K562 (cell line): ENCODE measurements at regions not wholly inside any gene's neighbourhood (a gene's known extent, or its start where the extent isn't known, plus 50 kb on each side); places are given as distances from the start of the nearest gene placed in this dataset.

Experiments used
- ATAC-seq: fragments of 200-7000 bp; cut with Tn5 transposase; 3 replicates; pipeline ENCODE4 v1.9.1; 2020; ENCODE audit warnings: moderate library complexity
- BruUV-seq: library from RNA; stranded (reverse); fragments of 400-500 nt; replicated peaks from 2 replicates; lab custom pipeline; 2021; lab: Mats Ljungman, UMichigan
- CTCF ChIA-PET: fragments of 300-600 bp; formaldehyde crosslinking; extraction: SDS; loops from one replicate; lab custom pipeline; 2021; ENCODE audit warnings: low intra/inter-chr PET ratio; lab: Yijun Ruan, JAX
- POLR2A ChIA-PET: fragments of 300-600, 350-650 bp; sonication (Branson Sonifier 250); formaldehyde crosslinking; extraction: SDS; loops from one replicate; lab custom pipeline; 2021; ENCODE audit warnings: antibody characterized with exemption, inconsistent platforms; lab: Yijun Ruan, JAX
- DNase-seq, 4 experiments: peaks; one replicate each; pipeline versions ENCODE4 v3.0.0 to v3.0.0-alpha.2; 2011 to 2018; ENCODE audit warnings: low spot score in 3 of 4, mixed read lengths in 3 of 4; ENCODE audit errors: extremely low read depth in 1 of 4
- FAIRE-seq: peaks from 2 replicates; lab custom pipeline; 2011; peaks lifted over from hg19 to GRCh38; lab: Jason Lieb, UNC
- H2AFZ ChIP-seq: 2 replicates; pipeline ENCODE4 v1.6.0; 2011; ENCODE audit warnings: low read depth, low read length, control low read depth, inconsistent platforms
- H3K27ac ChIP-seq: fragments of 200-600 bp; 3 replicates; pipeline ENCODE4 v1.8.0; 2011; ENCODE audit warnings: low read depth, mild to moderate bottlenecking, control low read depth, inconsistent platforms, low read length, moderate library complexity, mixed read lengths; ENCODE audit errors: extremely low read depth
- H3K27me3 ChIP-seq, 2 experiments: fragments of 300-600 bp in 1 of 2; 2 replicates in 1 of 2; 3 replicates in 1 of 2; pipeline versions ENCODE4 v1.6.0 to v1.8.0; 2011; ENCODE audit warnings: inconsistent platforms in 2 of 2, low read length in 2 of 2, mild to moderate bottlenecking in 1 of 2, mixed read lengths in 1 of 2, moderate library complexity in 1 of 2; ENCODE audit not compliant: control insufficient read depth in 2 of 2, insufficient read depth in 2 of 2
- H3K36me3 ChIP-seq: fragments of 300-600 bp; 3 replicates; pipeline ENCODE4 v1.8.0; 2011; ENCODE audit warnings: mild to moderate bottlenecking, low read length, inconsistent platforms; ENCODE audit not compliant: control insufficient read depth, insufficient read depth
- H3K4me1 ChIP-seq, 2 experiments: fragments of 200-600 bp in 1 of 2; replicated peaks in 1 of 2; 2 replicates in 1 of 2; 3 replicates in 1 of 2; pipeline versions ENCODE4 v1.5.1 to v1.8.0; 2011; ENCODE audit warnings: inconsistent platforms in 2 of 2, low read length in 2 of 2, mild to moderate bottlenecking in 1 of 2, mixed read lengths in 1 of 2, moderate library complexity in 1 of 2; ENCODE audit not compliant: control insufficient read depth in 2 of 2, insufficient read depth in 2 of 2
- H3K4me2 ChIP-seq: 2 replicates; pipeline ENCODE4 v1.6.1; 2011; ENCODE audit warnings: low read length, control low read depth, inconsistent platforms, mixed read lengths; ENCODE audit not compliant: insufficient read depth
- H3K4me3 ChIP-seq: fragments of 200-600 bp; sonication (generic), shearing (Covaris generic); 2 replicates; pipeline ENCODE4 v1.5.1; 2016; ENCODE audit warnings: control low read depth, inconsistent platforms
- H3K79me2 ChIP-seq: fragments of 200-600 bp; 3 replicates; pipeline ENCODE4 v1.8.0; 2011; ENCODE audit warnings: low read length, inconsistent platforms; ENCODE audit not compliant: control insufficient read depth, insufficient read depth
- H3K9ac ChIP-seq, 2 experiments: 2 replicates each; pipeline versions ENCODE4 v1.6.0 to v1.6.1; 2011; ENCODE audit warnings: low read depth in 2 of 2, low read length in 2 of 2, control low read depth in 1 of 2, inconsistent platforms in 1 of 2, mild to moderate bottlenecking in 1 of 2, mixed read lengths in 1 of 2; ENCODE audit not compliant: insufficient read depth in 1 of 2
- H3K9me1 ChIP-seq: one replicate; pipeline ENCODE4 v1.6.0; 2011; ENCODE audit warnings: inconsistent platforms, mild to moderate bottlenecking, low read length, moderate library complexity; ENCODE audit not compliant: control insufficient read depth, insufficient read depth
- H3K9me3 ChIP-seq: replicated peaks from 2 replicates; pipeline ENCODE4 v1.5.1; 2011; ENCODE audit warnings: low read depth, low read length, inconsistent platforms; ENCODE audit not compliant: control insufficient read depth, insufficient read depth
- H4K20me1 ChIP-seq: replicated peaks from 2 replicates; pipeline ENCODE4 v1.6.1; 2011; ENCODE audit warnings: low read length, inconsistent platforms, mixed read lengths; ENCODE audit not compliant: control insufficient read depth, insufficient read depth
- ARID2 ChIP-seq: fragments of 450-650 bp; IDR thresholded peaks from 2 replicates; pipeline ENCODE4 v1.6.1; 2017; ENCODE audit warnings: antibody characterized with exemption, mild to moderate bottlenecking
- DDX20 ChIP-seq: fragments of 450-650 bp; IDR thresholded peaks from 2 replicates; pipeline ENCODE4 v1.6.1; 2016; ENCODE audit warnings: missing genetic modification characterization, low read depth, mild to moderate bottlenecking, missing compliant biosample characterization, moderate library complexity
- FOXK1 ChIP-seq: sonication (generic); formaldehyde crosslinking; IDR thresholded peaks from 2 replicates; pipeline ENCODE4 v1.8.0; 2022; ENCODE audit warnings: missing genetic modification reagents, mild to moderate bottlenecking, borderline replicate concordance
- MYBL2 ChIP-seq, 2 experiments: fragments of 450-650 bp in 1 of 2; sonication (generic) in 1 of 2; formaldehyde crosslinking in 1 of 2; IDR thresholded peaks; 2 replicates each; pipeline versions ENCODE4 v1.6.1 to v1.8.1; 2017 to 2022; ENCODE audit warnings: borderline replicate concordance in 1 of 2, inconsistent platforms in 1 of 2, low read depth in 1 of 2, mild to moderate bottlenecking in 1 of 2, missing genetic modification reagents in 1 of 2, moderate library complexity in 1 of 2
- NR3C1 ChIP-seq: sonication (generic); formaldehyde crosslinking; IDR thresholded peaks from 2 replicates; pipeline ENCODE4 v1.8.1; 2022; ENCODE audit warnings: missing genetic modification reagents
- NRF1 ChIP-seq, 2 experiments: fragments of 450-650 bp; IDR thresholded peaks in 1 of 2; conservative IDR thresholded peaks in 1 of 2; 2 replicates each; pipeline ENCODE4 v1.6.1; 2014; ENCODE audit warnings: mild to moderate bottlenecking in 2 of 2
- RUNX1 ChIP-seq: sonication (generic); IDR thresholded peaks from 2 replicates; pipeline ENCODE4 v1.6.1; 2016; ENCODE audit warnings: antibody characterized with exemption, low read depth
- TBP ChIP-seq: optimal IDR thresholded peaks from 2 replicates; pipeline ENCODE3; 2011; ENCODE audit warnings: low read depth, low read length, improper control_type of control experiment
- ZBTB1 ChIP-seq: sonication (generic); formaldehyde crosslinking; IDR thresholded peaks from 2 replicates; pipeline ENCODE4 v1.8.1; 2023; ENCODE audit warnings: missing genetic modification reagents, low read depth, mild to moderate bottlenecking, borderline replicate concordance
- ZNF316 ChIP-seq: fragments of 450-650 bp; IDR thresholded peaks from 2 replicates; pipeline ENCODE4 v1.6.1; 2016
- WGBS: fragments of 100-300 bp; shearing (Covaris generic); methylation state at CpG from one replicate; pipeline ENCODE4 v1.1.6; 2016; ENCODE audit warnings: low coverage, mixed read lengths; ENCODE audit not compliant: insufficient coverage; ENCODE audit errors: missing lambda C conversion rate; 5-methylcytosine and 5-hydroxymethylcytosine counted together
- in situ Hi-C: fragments of 300-500 bp; cut with MboI; formaldehyde crosslinking; loops from 4 replicates; pipeline ENCODE4 v1.15.0; 2018; ENCODE audit warnings: inconsistent platforms, mixed read lengths
- intact Hi-C: fragments of 100-400 bp; cut with micrococcal nuclease; formaldehyde crosslinking; loops from 2 replicates; pipeline ENCODE4 v1.14.2; 2022
- TF ChIP-seq, protein P1 (sequence below), 2 experiments: fragments of 450-650 bp in 1 of 2; IDR thresholded peaks; 2 replicates each; pipeline ENCODE4 v1.6.1; 2011 to 2017; ENCODE audit warnings: low read depth in 2 of 2, antibody characterized with exemption in 1 of 2, borderline replicate concordance in 1 of 2, low read length in 1 of 2, mild to moderate bottlenecking in 1 of 2, mixed read lengths in 1 of 2; ENCODE audit not compliant: control insufficient read depth in 1 of 2
- TF ChIP-seq, protein P2 (sequence below): sonication (generic); formaldehyde crosslinking; IDR thresholded peaks from 2 replicates; pipeline ENCODE4 v1.8.1; 2022; ENCODE audit warnings: missing genetic modification reagents
- TF ChIP-seq, protein P3 (sequence below): IDR thresholded peaks from 2 replicates; pipeline ENCODE4 v1.6.1; 2016; ENCODE audit warnings: missing genetic modification characterization, missing compliant biosample characterization

DNA sequence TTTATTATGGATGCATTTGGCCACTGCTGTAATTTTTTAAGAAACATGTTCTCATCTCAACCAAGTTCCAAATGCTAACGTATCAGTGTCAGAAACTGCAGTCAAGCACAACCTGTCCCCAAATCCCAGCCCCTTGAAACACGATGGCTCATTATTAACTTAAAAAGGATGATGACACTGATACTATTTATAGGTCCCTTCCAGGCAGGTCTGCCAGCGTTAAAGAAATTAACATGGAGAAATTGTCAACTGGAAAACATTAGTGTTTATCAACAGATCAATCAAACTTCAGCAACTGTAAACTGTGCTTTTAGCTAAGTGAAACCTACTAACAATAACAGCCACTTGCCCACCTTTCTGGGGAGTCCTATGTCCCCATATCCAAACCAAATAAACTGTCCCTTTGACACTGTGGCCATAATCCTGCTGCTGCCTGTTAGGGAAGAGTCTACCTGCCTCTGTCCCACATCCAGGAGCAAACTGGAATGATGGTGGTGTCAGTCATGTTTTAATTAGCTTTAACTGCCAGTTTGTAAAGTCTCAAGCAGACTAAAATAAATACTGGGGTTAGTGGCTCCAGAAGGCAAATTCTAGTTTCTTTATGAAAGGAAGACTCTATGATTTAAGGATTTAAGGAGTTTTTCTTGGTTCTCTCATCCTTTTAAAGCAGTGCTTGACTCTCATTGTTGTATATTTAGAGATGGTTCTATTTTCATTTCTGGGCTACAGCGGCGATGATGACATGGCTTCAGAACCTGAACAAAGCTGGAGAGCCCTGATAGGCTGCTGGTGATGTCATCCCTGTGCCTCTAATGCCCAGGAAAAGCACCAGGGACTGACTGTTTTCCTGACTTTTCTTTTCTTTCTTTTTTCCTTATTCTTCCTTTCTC is 583.6 kb upstream of the PIK3C3 start (continued):
- TF ChIP-seq MYBL2 (IDR thresholded peaks at IDR 0.05; ENCODE audit: low read depth) (no peak), MYBL2 (CRISPR knock-in tag; IDR thresholded peaks at IDR 0.05; ENCODE audit: borderline replicate concordance) (no peak), ZBTB1 (CRISPR knock-in tag) (no peak)

DNA sequence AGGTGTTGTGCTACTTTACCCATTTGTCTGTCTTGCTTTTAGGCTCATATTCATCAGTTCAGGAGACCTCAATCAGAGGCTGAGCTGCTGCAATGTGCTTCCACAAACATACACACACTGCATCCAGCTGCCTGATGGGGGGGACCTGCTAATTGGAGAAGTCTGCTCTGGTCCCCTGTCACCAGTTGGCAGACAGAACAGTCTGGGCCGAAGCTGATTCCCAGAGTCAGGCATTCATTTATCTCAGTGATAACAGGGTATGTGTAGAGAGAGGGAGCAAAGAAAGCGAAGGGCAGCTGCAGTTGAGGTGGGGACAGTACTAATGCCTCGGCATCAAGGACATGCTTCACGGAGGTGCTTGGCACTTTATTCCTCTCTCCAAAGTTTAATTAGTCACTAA is 584.3 kb upstream of the PIK3C3 start:
- intact Hi-C loops: no loop called here
- Histone ChIP-seq H2AFZ (no peak overlapping the region), H3K9ac (no peak overlapping the region), H3K79me2 (no peaks in the 10 kb centered on the region), H3K4me2 (no peak overlapping the region), H3K36me3 (no peaks in the 10 kb centered on the region), H3K4me1 (no peaks in the 10 kb centered on the region), H3K4me3 (no peak overlapping the region), H3K9me1 (no peaks in the 10 kb centered on the region), H3K27ac (no peak overlapping the region), H3K27me3 (no peaks in the 10 kb centered on the region), H4K20me1 (no peaks in the 10 kb centered on the region), H3K9me3 (no peaks in the 10 kb centered on the region)
- POLR2A ChIA-PET: no interaction called here
- in situ Hi-C loops: no loop called here
- WGBS: 0% methylated on average over 4 of the region's 4 CpGs
- FAIRE-seq (no peak), ATAC-seq (no peak), DNase-seq (no peak)
- no peak for TF ChIP-seq TBP
- TF ChIP-seq, protein P1, sequence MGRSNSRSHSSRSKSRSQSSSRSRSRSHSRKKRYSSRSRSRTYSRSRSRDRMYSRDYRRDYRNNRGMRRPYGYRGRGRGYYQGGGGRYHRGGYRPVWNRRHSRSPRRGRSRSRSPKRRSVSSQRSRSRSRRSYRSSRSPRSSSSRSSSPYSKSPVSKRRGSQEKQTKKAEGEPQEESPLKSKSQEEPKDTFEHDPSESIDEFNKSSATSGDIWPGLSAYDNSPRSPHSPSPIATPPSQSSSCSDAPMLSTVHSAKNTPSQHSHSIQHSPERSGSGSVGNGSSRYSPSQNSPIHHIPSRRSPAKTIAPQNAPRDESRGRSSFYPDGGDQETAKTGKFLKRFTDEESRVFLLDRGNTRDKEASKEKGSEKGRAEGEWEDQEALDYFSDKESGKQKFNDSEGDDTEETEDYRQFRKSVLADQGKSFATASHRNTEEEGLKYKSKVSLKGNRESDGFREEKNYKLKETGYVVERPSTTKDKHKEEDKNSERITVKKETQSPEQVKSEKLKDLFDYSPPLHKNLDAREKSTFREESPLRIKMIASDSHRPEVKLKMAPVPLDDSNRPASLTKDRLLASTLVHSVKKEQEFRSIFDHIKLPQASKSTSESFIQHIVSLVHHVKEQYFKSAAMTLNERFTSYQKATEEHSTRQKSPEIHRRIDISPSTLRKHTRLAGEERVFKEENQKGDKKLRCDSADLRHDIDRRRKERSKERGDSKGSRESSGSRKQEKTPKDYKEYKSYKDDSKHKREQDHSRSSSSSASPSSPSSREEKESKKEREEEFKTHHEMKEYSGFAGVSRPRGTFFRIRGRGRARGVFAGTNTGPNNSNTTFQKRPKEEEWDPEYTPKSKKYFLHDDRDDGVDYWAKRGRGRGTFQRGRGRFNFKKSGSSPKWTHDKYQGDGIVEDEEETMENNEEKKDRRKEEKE (IDR thresholded peaks at IDR 0.05; ENCODE audit: borderline replicate concordance in 1 of 2, control insufficient read depth in 1 of 2, low read depth in 2 of 2, low read length in 1 of 2): no peak
- no peak for TF ChIP-seq ARID2
- no peak for TF ChIP-seq NR3C1 (CRISPR knock-in tag)
- TF ChIP-seq, protein P2, sequence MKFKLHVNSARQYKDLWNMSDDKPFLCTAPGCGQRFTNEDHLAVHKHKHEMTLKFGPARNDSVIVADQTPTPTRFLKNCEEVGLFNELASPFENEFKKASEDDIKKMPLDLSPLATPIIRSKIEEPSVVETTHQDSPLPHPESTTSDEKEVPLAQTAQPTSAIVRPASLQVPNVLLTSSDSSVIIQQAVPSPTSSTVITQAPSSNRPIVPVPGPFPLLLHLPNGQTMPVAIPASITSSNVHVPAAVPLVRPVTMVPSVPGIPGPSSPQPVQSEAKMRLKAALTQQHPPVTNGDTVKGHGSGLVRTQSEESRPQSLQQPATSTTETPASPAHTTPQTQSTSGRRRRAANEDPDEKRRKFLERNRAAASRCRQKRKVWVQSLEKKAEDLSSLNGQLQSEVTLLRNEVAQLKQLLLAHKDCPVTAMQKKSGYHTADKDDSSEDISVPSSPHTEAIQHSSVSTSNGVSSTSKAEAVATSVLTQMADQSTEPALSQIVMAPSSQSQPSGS (CRISPR knock-in tag): no peak
- TF ChIP-seq NRF1 (conservative IDR thresholded peaks at IDR 0.05 in 1 of 2, IDR thresholded peaks at IDR 0.05 in 1 of 2): no peak
- TF ChIP-seq DDX20 (tag): no peak
- TF ChIP-seq, protein P3, sequence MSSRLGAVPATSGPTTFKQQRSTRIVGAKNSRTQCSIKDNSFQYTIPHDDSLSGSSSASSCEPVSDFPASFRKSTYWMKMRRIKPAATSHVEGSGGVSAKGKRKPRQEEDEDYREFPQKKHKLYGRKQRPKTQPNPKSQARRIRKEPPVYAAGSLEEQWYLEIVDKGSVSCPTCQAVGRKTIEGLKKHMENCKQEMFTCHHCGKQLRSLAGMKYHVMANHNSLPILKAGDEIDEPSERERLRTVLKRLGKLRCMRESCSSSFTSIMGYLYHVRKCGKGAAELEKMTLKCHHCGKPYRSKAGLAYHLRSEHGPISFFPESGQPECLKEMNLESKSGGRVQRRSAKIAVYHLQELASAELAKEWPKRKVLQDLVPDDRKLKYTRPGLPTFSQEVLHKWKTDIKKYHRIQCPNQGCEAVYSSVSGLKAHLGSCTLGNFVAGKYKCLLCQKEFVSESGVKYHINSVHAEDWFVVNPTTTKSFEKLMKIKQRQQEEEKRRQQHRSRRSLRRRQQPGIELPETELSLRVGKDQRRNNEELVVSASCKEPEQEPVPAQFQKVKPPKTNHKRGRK (tag): no peak
- TF ChIP-seq FOXK1 (CRISPR knock-in tag): no peak
- no peak for TF ChIP-seq RUNX1
- TF ChIP-seq ZNF316: no peak
- no TSS peak for BruUV-seq
- CTCF ChIA-PET: no interaction called here
